Fibroblast of the aortic adventitia (primary cell): ENCODE measurements at regions not wholly inside any gene's neighbourhood (a gene's known extent, or its start where the extent isn't known, plus 50 kb on each side); places are given as distances from the start of the nearest gene placed in this dataset.
"Not testable (repeated sequence)": the region's sequence is repeated elsewhere in the genome, so short reads cannot be mapped to it uniquely, and the experiment has no call there.

ENCODE experiments used
- DNase-seq: peaks from one replicate; pipeline ENCODE4 v3.0.0-alpha.2; 2010; ENCODE audit warnings: low read depth
- H3K4me3 ChIP-seq: 2 replicates; pipeline ENCODE4 v1.5.1; 2011; ENCODE audit warnings: low read depth, mild to moderate bottlenecking, control low read depth, low read length, moderate library complexity

GRCh38 chr21:9246010-9246409 lies 1275.4 kb upstream of the TPTE start:
- H3K4me3 ChIP-seq, DNase-seq: not testable (repeated sequence)

GRCh38 chr21:9246481-9247289 lies 1274.7 kb upstream of the TPTE start:
- DNase-seq: peak; percentile 4
- not testable (repeated sequence) for H3K4me3 ChIP-seq

GRCh38 chr21:9247290-9247613 lies 1274.1 kb upstream of the TPTE start:
- not testable (repeated sequence) for DNase-seq, H3K4me3 ChIP-seq

GRCh38 chr21:9247616-9248317 lies 1273.6 kb upstream of the TPTE start:
- not testable (repeated sequence) for DNase-seq, H3K4me3 ChIP-seq
